K562 (cell line): ENCODE measurements at regions not wholly inside any gene's neighbourhood (a gene's known extent, or its start where the extent isn't known, plus 50 kb on each side); places are given as distances from the start of the nearest gene placed in this dataset.
A peak's percentile ranks its signal among the peaks of the same experiment; 100 is the strongest.

ENCODE experiments used
- ATAC-seq: fragments of 200-7000 bp; cut with Tn5 transposase; 3 replicates; pipeline ENCODE4 v1.9.1; 2020; ENCODE audit warnings: moderate library complexity
- BruUV-seq: library from RNA; stranded (reverse); fragments of 400-500 nt; replicated peaks from 2 replicates; lab custom pipeline; 2021; lab: Mats Ljungman, UMichigan
- CTCF ChIA-PET: fragments of 300-600 bp; formaldehyde crosslinking; extraction: SDS; loops from one replicate; lab custom pipeline; 2021; ENCODE audit warnings: low intra/inter-chr PET ratio; lab: Yijun Ruan, JAX
- POLR2A ChIA-PET: fragments of 300-600, 350-650 bp; sonication (Branson Sonifier 250); formaldehyde crosslinking; extraction: SDS; loops from one replicate; lab custom pipeline; 2021; ENCODE audit warnings: antibody characterized with exemption, inconsistent platforms; lab: Yijun Ruan, JAX
- DNase-seq, 4 experiments: peaks; one replicate each; pipeline versions ENCODE4 v3.0.0 to v3.0.0-alpha.2; 2011 to 2018; ENCODE audit warnings: low spot score in 3 of 4, mixed read lengths in 3 of 4; ENCODE audit errors: extremely low read depth in 1 of 4
- FAIRE-seq: peaks from 2 replicates; lab custom pipeline; 2011; peaks lifted over from hg19 to GRCh38; lab: Jason Lieb, UNC
- H2AFZ ChIP-seq: 2 replicates; pipeline ENCODE4 v1.6.0; 2011; ENCODE audit warnings: low read depth, low read length, control low read depth, inconsistent platforms
- H3K27ac ChIP-seq: fragments of 200-600 bp; 3 replicates; pipeline ENCODE4 v1.8.0; 2011; ENCODE audit warnings: low read depth, mild to moderate bottlenecking, control low read depth, inconsistent platforms, low read length, moderate library complexity, mixed read lengths; ENCODE audit errors: extremely low read depth
- H3K27me3 ChIP-seq, 2 experiments: fragments of 300-600 bp in 1 of 2; 2 replicates in 1 of 2; 3 replicates in 1 of 2; pipeline versions ENCODE4 v1.6.0 to v1.8.0; 2011; ENCODE audit warnings: inconsistent platforms in 2 of 2, low read length in 2 of 2, mild to moderate bottlenecking in 1 of 2, mixed read lengths in 1 of 2, moderate library complexity in 1 of 2; ENCODE audit not compliant: control insufficient read depth in 2 of 2, insufficient read depth in 2 of 2
- H3K36me3 ChIP-seq: fragments of 300-600 bp; 3 replicates; pipeline ENCODE4 v1.8.0; 2011; ENCODE audit warnings: mild to moderate bottlenecking, low read length, inconsistent platforms; ENCODE audit not compliant: control insufficient read depth, insufficient read depth
- H3K4me1 ChIP-seq, 2 experiments: fragments of 200-600 bp in 1 of 2; replicated peaks in 1 of 2; 2 replicates in 1 of 2; 3 replicates in 1 of 2; pipeline versions ENCODE4 v1.5.1 to v1.8.0; 2011; ENCODE audit warnings: inconsistent platforms in 2 of 2, low read length in 2 of 2, mild to moderate bottlenecking in 1 of 2, mixed read lengths in 1 of 2, moderate library complexity in 1 of 2; ENCODE audit not compliant: control insufficient read depth in 2 of 2, insufficient read depth in 2 of 2
- H3K4me2 ChIP-seq: 2 replicates; pipeline ENCODE4 v1.6.1; 2011; ENCODE audit warnings: low read length, control low read depth, inconsistent platforms, mixed read lengths; ENCODE audit not compliant: insufficient read depth
- H3K4me3 ChIP-seq: fragments of 200-600 bp; sonication (generic), shearing (Covaris generic); 2 replicates; pipeline ENCODE4 v1.5.1; 2016; ENCODE audit warnings: control low read depth, inconsistent platforms
- H3K79me2 ChIP-seq: fragments of 200-600 bp; 3 replicates; pipeline ENCODE4 v1.8.0; 2011; ENCODE audit warnings: low read length, inconsistent platforms; ENCODE audit not compliant: control insufficient read depth, insufficient read depth
- H3K9ac ChIP-seq, 2 experiments: 2 replicates each; pipeline versions ENCODE4 v1.6.0 to v1.6.1; 2011; ENCODE audit warnings: low read depth in 2 of 2, low read length in 2 of 2, control low read depth in 1 of 2, inconsistent platforms in 1 of 2, mild to moderate bottlenecking in 1 of 2, mixed read lengths in 1 of 2; ENCODE audit not compliant: insufficient read depth in 1 of 2
- H3K9me1 ChIP-seq: one replicate; pipeline ENCODE4 v1.6.0; 2011; ENCODE audit warnings: inconsistent platforms, mild to moderate bottlenecking, low read length, moderate library complexity; ENCODE audit not compliant: control insufficient read depth, insufficient read depth
- H3K9me3 ChIP-seq: replicated peaks from 2 replicates; pipeline ENCODE4 v1.5.1; 2011; ENCODE audit warnings: low read depth, low read length, inconsistent platforms; ENCODE audit not compliant: control insufficient read depth, insufficient read depth
- H4K20me1 ChIP-seq: replicated peaks from 2 replicates; pipeline ENCODE4 v1.6.1; 2011; ENCODE audit warnings: low read length, inconsistent platforms, mixed read lengths; ENCODE audit not compliant: control insufficient read depth, insufficient read depth
- WGBS: fragments of 100-300 bp; shearing (Covaris generic); methylation state at CpG from one replicate; pipeline ENCODE4 v1.1.6; 2016; ENCODE audit warnings: low coverage, mixed read lengths; ENCODE audit not compliant: insufficient coverage; ENCODE audit errors: missing lambda C conversion rate; 5-methylcytosine and 5-hydroxymethylcytosine counted together
- in situ Hi-C: fragments of 300-500 bp; cut with MboI; formaldehyde crosslinking; loops from 4 replicates; pipeline ENCODE4 v1.15.0; 2018; ENCODE audit warnings: inconsistent platforms, mixed read lengths
- intact Hi-C: fragments of 100-400 bp; cut with micrococcal nuclease; formaldehyde crosslinking; loops from 2 replicates; pipeline ENCODE4 v1.14.2; 2022
- TF ChIP-seq, protein P1 (sequence below), 3 experiments: IDR thresholded peaks in 2 of 3; conservative IDR thresholded peaks in 1 of 3; 2 replicates each; pipeline ENCODE4 v1.5.1; 2011 to 2012; ENCODE audit warnings: low read length in 3 of 3, mild to moderate bottlenecking in 3 of 3, control low read depth in 2 of 3, improper control_type of control experiment in 1 of 3, inconsistent platforms in 1 of 3, low read depth in 1 of 3, mixed read lengths in 1 of 3, moderate library complexity in 1 of 3; ENCODE audit not compliant: insufficient read depth in 2 of 3
- TF ChIP-seq, protein P2 (sequence below): fragments of 450-650 bp; formaldehyde crosslinking; IDR thresholded peaks from 2 replicates; pipeline ENCODE4 v1.4.0; 2022; ENCODE audit warnings: mild to moderate bottlenecking, moderate library complexity

DNA sequence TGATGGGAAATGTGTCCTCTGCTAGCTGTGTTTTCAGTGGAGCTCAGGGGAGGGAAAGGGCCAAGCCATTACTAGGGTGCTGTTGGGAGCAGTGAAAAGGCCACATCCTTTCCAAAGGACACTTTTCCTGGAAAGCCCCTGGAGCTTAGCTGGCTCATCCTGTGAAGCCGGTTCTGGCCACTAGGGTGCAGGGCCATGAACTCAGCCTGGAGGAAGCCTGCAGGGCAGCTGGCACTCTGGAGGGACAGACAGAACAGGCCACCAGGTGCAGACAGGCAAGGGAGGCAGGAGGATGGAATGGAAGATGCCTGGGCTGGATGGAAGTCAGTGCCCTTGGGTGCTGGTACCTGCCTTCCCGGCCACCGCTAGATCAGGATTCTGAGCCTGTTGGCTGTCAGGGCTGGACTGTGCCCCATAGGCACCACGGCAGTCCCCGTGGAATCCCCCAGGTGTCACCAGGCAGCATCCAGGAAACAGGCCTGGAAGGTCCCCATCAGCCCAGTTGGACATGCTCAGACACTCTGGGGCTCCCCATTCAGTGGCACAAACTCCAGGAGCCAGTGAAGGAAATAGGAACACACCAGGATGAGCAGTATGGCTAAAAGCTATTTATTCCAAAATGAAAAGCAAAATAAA lies 76.2 kb upstream of the C2CD4B start:
- no TSS peak for BruUV-seq
- ChIA-PET CTCF (no interaction called here), POLR2A (interaction anchor here (0.8 to 1.3 kb wide), 4 partner anchors 13 to 501 kb away, joined by 3 read pairs; no protein-coding TSS in a partner anchor)
- Histone ChIP-seq H3K27ac (no peak overlapping the region), H3K9ac (no peak overlapping the region), H3K4me2 (no peak overlapping the region), H4K20me1 (no peaks in the 10 kb centered on the region), H3K79me2 (no peaks in the 10 kb centered on the region), H3K9me3 (no peaks in the 10 kb centered on the region), H2AFZ (no peak overlapping the region), H3K27me3 (peaks cover 0 to 8% of the 10 kb centered on the region in 2 experiments; a peak in 1 of 5 replicates), H3K4me3 (no peak overlapping the region), H3K36me3 (no peaks in the 10 kb centered on the region), H3K9me1 (no peaks in the 10 kb centered on the region), H3K4me1 (no peaks in the 10 kb centered on the region)
- intact Hi-C loops (loop anchor here (10.0 kb wide), 1 partner anchor 156 kb away; no protein-coding TSS in a partner anchor), in situ Hi-C loops (no loop called here)
- TF ChIP-seq, protein P1, sequence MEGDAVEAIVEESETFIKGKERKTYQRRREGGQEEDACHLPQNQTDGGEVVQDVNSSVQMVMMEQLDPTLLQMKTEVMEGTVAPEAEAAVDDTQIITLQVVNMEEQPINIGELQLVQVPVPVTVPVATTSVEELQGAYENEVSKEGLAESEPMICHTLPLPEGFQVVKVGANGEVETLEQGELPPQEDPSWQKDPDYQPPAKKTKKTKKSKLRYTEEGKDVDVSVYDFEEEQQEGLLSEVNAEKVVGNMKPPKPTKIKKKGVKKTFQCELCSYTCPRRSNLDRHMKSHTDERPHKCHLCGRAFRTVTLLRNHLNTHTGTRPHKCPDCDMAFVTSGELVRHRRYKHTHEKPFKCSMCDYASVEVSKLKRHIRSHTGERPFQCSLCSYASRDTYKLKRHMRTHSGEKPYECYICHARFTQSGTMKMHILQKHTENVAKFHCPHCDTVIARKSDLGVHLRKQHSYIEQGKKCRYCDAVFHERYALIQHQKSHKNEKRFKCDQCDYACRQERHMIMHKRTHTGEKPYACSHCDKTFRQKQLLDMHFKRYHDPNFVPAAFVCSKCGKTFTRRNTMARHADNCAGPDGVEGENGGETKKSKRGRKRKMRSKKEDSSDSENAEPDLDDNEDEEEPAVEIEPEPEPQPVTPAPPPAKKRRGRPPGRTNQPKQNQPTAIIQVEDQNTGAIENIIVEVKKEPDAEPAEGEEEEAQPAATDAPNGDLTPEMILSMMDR (IDR thresholded peaks at IDR 0.05 in 2 of 3, conservative IDR thresholded peaks at IDR 0.05 in 1 of 3; ENCODE audit: insufficient read depth in 2 of 3, low read depth in 1 of 3, low read length in 3 of 3) = peak; percentile 35 to 57 (median 37); a peak in 5 of 6 replicates
- TF ChIP-seq, protein P2, sequence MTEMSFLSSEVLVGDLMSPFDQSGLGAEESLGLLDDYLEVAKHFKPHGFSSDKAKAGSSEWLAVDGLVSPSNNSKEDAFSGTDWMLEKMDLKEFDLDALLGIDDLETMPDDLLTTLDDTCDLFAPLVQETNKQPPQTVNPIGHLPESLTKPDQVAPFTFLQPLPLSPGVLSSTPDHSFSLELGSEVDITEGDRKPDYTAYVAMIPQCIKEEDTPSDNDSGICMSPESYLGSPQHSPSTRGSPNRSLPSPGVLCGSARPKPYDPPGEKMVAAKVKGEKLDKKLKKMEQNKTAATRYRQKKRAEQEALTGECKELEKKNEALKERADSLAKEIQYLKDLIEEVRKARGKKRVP (CRISPR knock-in tag) = no peak
- peak; percentile 80 for ATAC-seq
- peak in 1 of 4 experiments; percentile 16 for DNase-seq
- FAIRE-seq = no peak
- 0% methylated on average over 3 of the region's 5 CpGs for WGBS
